Panc1 (cell line): ENCODE measurements at regions not wholly inside any gene's neighbourhood (a gene's known extent, or its start where the extent isn't known, plus 50 kb on each side); places are given as distances from the start of the nearest gene placed in this dataset.

ENCODE experiments used
- ATAC-seq: fragments of 200-7000 bp; cut with Tn5 transposase; 2 replicates; pipeline ENCODE4 v1.9.1; 2020; ENCODE audit warnings: mild to moderate bottlenecking, moderate library complexity
- BruUV-seq: library from RNA; stranded (reverse); fragments of 400-500 nt; replicated peaks from 2 replicates; lab custom pipeline; 2021; lab: Mats Ljungman, UMichigan
- CTCF ChIA-PET: fragments of 300-600 bp; sonication (Branson Sonifier 250); formaldehyde crosslinking; loops from one replicate; lab custom pipeline; 2022; ENCODE audit warnings: antibody characterized with exemption; lab: Charles Lee
- POLR2A ChIA-PET: fragments of 300-600 bp; sonication (Branson Sonifier 250); formaldehyde crosslinking; loops from one replicate; lab custom pipeline; 2022; ENCODE audit warnings: antibody characterized with exemption; lab: Charles Lee
- DNase-seq: peaks from one replicate; pipeline ENCODE4 v3.0.0-alpha.2; 2010; ENCODE audit warnings: low read depth, low spot score
- H3K27ac ChIP-seq: 2 replicates; pipeline ENCODE4 v1.5.1; 2011; ENCODE audit warnings: mild to moderate bottlenecking, low read length, inconsistent platforms
- H3K27me3 ChIP-seq: fragments of 200-500 bp; sonication (Bioruptor generic); 2 replicates; pipeline ENCODE4 v1.6.0; 2014; ENCODE audit warnings: low read length, inconsistent platforms; ENCODE audit not compliant: control insufficient read depth, insufficient read depth
- H3K36me3 ChIP-seq: fragments of 200-500 bp; sonication (Bioruptor generic); 2 replicates; pipeline ENCODE4 v1.5.1; 2014; ENCODE audit warnings: inconsistent platforms, mild to moderate bottlenecking, low read length, moderate library complexity; ENCODE audit not compliant: control insufficient read depth, insufficient read depth
- H3K4me1 ChIP-seq: 2 replicates; pipeline ENCODE4 v1.5.1; 2011; ENCODE audit warnings: inconsistent platforms, mild to moderate bottlenecking, low read length, moderate library complexity; ENCODE audit not compliant: control insufficient read depth, insufficient read depth
- H3K4me3 ChIP-seq, 2 experiments: 2 replicates each; pipeline ENCODE4 v1.5.1; 2011 to 2012; ENCODE audit warnings: low read depth in 2 of 2, low read length in 2 of 2, mild to moderate bottlenecking in 2 of 2, inconsistent platforms in 1 of 2, moderate library complexity in 1 of 2
- H3K9me3 ChIP-seq: fragments of 200-500 bp; sonication (Bioruptor generic); 2 replicates; pipeline ENCODE4 v1.5.1; 2014; ENCODE audit warnings: low read depth, mild to moderate bottlenecking, inconsistent platforms, low read length, moderate library complexity; ENCODE audit not compliant: control insufficient read depth, insufficient read depth
- CTCF ChIP-seq: fragments of 450-650 bp; IDR thresholded peaks from 2 replicates; pipeline ENCODE4 v1.5.1; 2017; ENCODE audit warnings: mild to moderate bottlenecking
- POLR2AphosphoS5 ChIP-seq: IDR thresholded peaks from 2 replicates; pipeline ENCODE4 v1.6.1; 2012; ENCODE audit warnings: mild to moderate bottlenecking, low read depth, low read length, moderate library complexity
- REST ChIP-seq, 2 experiments: IDR thresholded peaks; 2 replicates each; pipeline ENCODE4 v1.6.1; 2011 to 2012; ENCODE audit warnings: low read depth in 2 of 2, control low read depth in 1 of 2, low read length in 1 of 2, mild to moderate bottlenecking in 1 of 2, moderate library complexity in 1 of 2; ENCODE audit not compliant: insufficient read depth in 1 of 2
- SIN3A ChIP-seq: IDR thresholded peaks from 2 replicates; pipeline ENCODE4 v1.6.1; 2012; ENCODE audit warnings: low read depth, mild to moderate bottlenecking, low read length, moderate library complexity, borderline replicate concordance; ENCODE audit not compliant: insufficient read depth
- TCF7L2 ChIP-seq: IDR thresholded peaks from 2 replicates; pipeline ENCODE4 v1.6.1; 2011; ENCODE audit warnings: mild to moderate bottlenecking, low read depth, low read length, inconsistent platforms
- in situ Hi-C: cut with HindIII; loops from 2 replicates; pipeline ENCODE4 v1.10.0; 2016; ENCODE audit warnings: low sequenced_read_pairs, low pct_unique_long_range_greater_than_20kb
- intact Hi-C: fragments of 100-400 bp; cut with micrococcal nuclease; formaldehyde crosslinking; loops from one replicate; pipeline ENCODE4 v1.10.0; 2022; ENCODE audit not compliant: unreplicated experiment

- no peak overlapping the region for H3K27ac ChIP-seq
- intact Hi-C loops = no loop called here
- DNase-seq (no peak), ATAC-seq (no peak)
- in situ Hi-C loops = no loop called here
- no peaks in the 10 kb centered on the region for H3K4me1 ChIP-seq
- ChIA-PET CTCF (no interaction called here), POLR2A (no interaction called here)
- no peak for TF ChIP-seq CTCF
- TF ChIP-seq TCF7L2 = no peak
- TF ChIP-seq POLR2AphosphoS5 = no peak
- TF ChIP-seq REST (IDR thresholded peaks at IDR 0.05; ENCODE audit: insufficient read depth in 1 of 2, low read depth in 2 of 2, low read length in 1 of 2) = no peak
- no peak for TF ChIP-seq SIN3A
- H3K36me3 ChIP-seq = no peaks in the 10 kb centered on the region; the same call in 1 of the 2 replicates
- H3K9me3 ChIP-seq = no peaks in the 10 kb centered on the region
- H3K27me3 ChIP-seq = no peaks in the 10 kb centered on the region
- BruUV-seq = no TSS peak
- H3K4me3 ChIP-seq = no peak overlapping the region
Observed at GRCh38 chr12:83996671-83997070, 915.9 kb downstream of the SLC6A15 start.

- Histone ChIP-seq H3K27ac (no peak overlapping the region), H3K27me3 (no peaks in the 10 kb centered on the region), H3K36me3 (no peaks in the 10 kb centered on the region), H3K4me1 (no peaks in the 10 kb centered on the region), H3K9me3 (no peaks in the 10 kb centered on the region), H3K4me3 (no peak overlapping the region)
- DNase-seq (no peak), ATAC-seq (no peak)
- intact Hi-C loops = no loop called here
- no TSS peak for BruUV-seq
- CTCF ChIA-PET = no interaction called here
- TF ChIP-seq SIN3A (no peak), TCF7L2 (no peak), CTCF (no peak), POLR2AphosphoS5 (no peak), REST (IDR thresholded peaks at IDR 0.05; ENCODE audit: insufficient read depth in 1 of 2, low read depth in 2 of 2, low read length in 1 of 2) (no peak)
- POLR2A ChIA-PET = no interaction called here
- in situ Hi-C loops = no loop called here
Observed at GRCh38 chr12:83985084-83985483, 927.5 kb downstream of the SLC6A15 start.
